AG04450 (cell line): ENCODE measurements at regions not wholly inside any gene's neighbourhood (a gene's known extent, or its start where the extent isn't known, plus 50 kb on each side); places are given as distances from the start of the nearest gene placed in this dataset.

ENCODE experiments used
- CTCF ChIA-PET: fragments of 300-600, 350-600 bp; formaldehyde crosslinking; extraction: SDS; loops from one replicate; lab custom pipeline; 2022; ENCODE audit warnings: antibody characterized with exemption, inconsistent platforms; lab: Charles Lee
- POLR2A ChIA-PET: fragments of 350-600 bp; formaldehyde crosslinking; extraction: SDS; loops from one replicate; lab custom pipeline; 2021; ENCODE audit warnings: antibody characterized with exemption, inconsistent platforms; lab: Yijun Ruan, JAX
- DNase-seq: peaks from one replicate; pipeline ENCODE4 v3.0.0-alpha.2; 2011; ENCODE audit warnings: low read depth, low spot score
- H3K27ac ChIP-seq: one replicate; pipeline ENCODE4 v1.5.1; 2012; ENCODE audit warnings: low read depth, low read length, control low read depth
- H3K27me3 ChIP-seq: one replicate; pipeline ENCODE4 v1.6.0; 2012; ENCODE audit warnings: low read length; ENCODE audit not compliant: control insufficient read depth, insufficient read depth
- H3K4me3 ChIP-seq: 2 replicates; pipeline ENCODE4 v1.5.1; 2011; ENCODE audit warnings: mild to moderate bottlenecking, low read depth, low read length, control low read depth
- H3K9me3 ChIP-seq: 2 replicates; pipeline ENCODE4 v1.5.1; 2012; ENCODE audit warnings: low read length; ENCODE audit not compliant: control insufficient read depth, insufficient read depth
- TF ChIP-seq, protein P1 (sequence below): IDR thresholded peaks from 2 replicates; pipeline ENCODE4 v1.5.1; 2011; ENCODE audit warnings: low read depth, low read length, control low read depth, inconsistent platforms

- Histone ChIP-seq H3K27ac (no peak overlapping the region), H3K4me3 (no peak overlapping the region), H3K9me3 (no peaks in the 10 kb centered on the region), H3K27me3 (no peaks in the 10 kb centered on the region)
- POLR2A ChIA-PET, result interaction anchor here (0.5 kb wide), 1 partner anchor 609 kb away, joined by 10 read pairs; no protein-coding TSS in a partner anchor
- TF ChIP-seq, protein P1, sequence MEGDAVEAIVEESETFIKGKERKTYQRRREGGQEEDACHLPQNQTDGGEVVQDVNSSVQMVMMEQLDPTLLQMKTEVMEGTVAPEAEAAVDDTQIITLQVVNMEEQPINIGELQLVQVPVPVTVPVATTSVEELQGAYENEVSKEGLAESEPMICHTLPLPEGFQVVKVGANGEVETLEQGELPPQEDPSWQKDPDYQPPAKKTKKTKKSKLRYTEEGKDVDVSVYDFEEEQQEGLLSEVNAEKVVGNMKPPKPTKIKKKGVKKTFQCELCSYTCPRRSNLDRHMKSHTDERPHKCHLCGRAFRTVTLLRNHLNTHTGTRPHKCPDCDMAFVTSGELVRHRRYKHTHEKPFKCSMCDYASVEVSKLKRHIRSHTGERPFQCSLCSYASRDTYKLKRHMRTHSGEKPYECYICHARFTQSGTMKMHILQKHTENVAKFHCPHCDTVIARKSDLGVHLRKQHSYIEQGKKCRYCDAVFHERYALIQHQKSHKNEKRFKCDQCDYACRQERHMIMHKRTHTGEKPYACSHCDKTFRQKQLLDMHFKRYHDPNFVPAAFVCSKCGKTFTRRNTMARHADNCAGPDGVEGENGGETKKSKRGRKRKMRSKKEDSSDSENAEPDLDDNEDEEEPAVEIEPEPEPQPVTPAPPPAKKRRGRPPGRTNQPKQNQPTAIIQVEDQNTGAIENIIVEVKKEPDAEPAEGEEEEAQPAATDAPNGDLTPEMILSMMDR, result no peak
- CTCF ChIA-PET, result interaction anchor here (0.9 kb wide), 1 partner anchor 108 kb away, joined by 3 read pairs; no protein-coding TSS in a partner anchor
- DNase-seq, result no peak
These were observed 447.5 kb downstream of the ADAMTS20 start for GRCh38 chr12:43104494-43104893.

- Histone ChIP-seq H3K4me3 (no peak overlapping the region), H3K27ac (no peak overlapping the region), H3K9me3 (no peaks in the 10 kb centered on the region), H3K27me3 (no peaks in the 10 kb centered on the region)
- TF ChIP-seq, protein P1, result no peak
- no peak for DNase-seq
- POLR2A ChIA-PET, result no interaction called here
- CTCF ChIA-PET, result no interaction called here
These were observed 448.1 kb downstream of the ADAMTS20 start for GRCh38 chr12:43103866-43104265.

- H3K27me3 ChIP-seq, result no peaks in the 10 kb centered on the region
- no peak overlapping the region for H3K4me3 ChIP-seq
- CTCF ChIA-PET, result interaction anchor here (0.6 to 0.7 kb wide), 2 partner anchors 25 to 258 kb away, joined by 4 to 7 read pairs; no protein-coding TSS in a partner anchor
- H3K27ac ChIP-seq, result no peak overlapping the region
- no peak for DNase-seq
- POLR2A ChIA-PET, result no interaction called here
- H3K9me3 ChIP-seq, result no peaks in the 10 kb centered on the region
- TF ChIP-seq, protein P1, result no peak
These were observed 449.3 kb downstream of the ADAMTS20 start for GRCh38 chr12:43102546-43103264.

GRCh38 chr12:43100231-43100630 is 451.8 kb downstream of the ADAMTS20 start:
- no peak for DNase-seq
- ChIA-PET CTCF (no interaction called here), POLR2A (no interaction called here)
- TF ChIP-seq, protein P1, result no peak
- Histone ChIP-seq H3K27me3 (no peaks in the 10 kb centered on the region), H3K27ac (no peak overlapping the region), H3K9me3 (no peaks in the 10 kb centered on the region), H3K4me3 (no peak overlapping the region)

- Histone ChIP-seq H3K27me3 (no peaks in the 10 kb centered on the region), H3K9me3 (no peaks in the 10 kb centered on the region), H3K4me3 (no peak overlapping the region), H3K27ac (no peak overlapping the region)
- no peak for DNase-seq
- ChIA-PET CTCF (no interaction called here), POLR2A (no interaction called here)
- TF ChIP-seq, protein P1, result no peak
These were observed 452.3 kb downstream of the ADAMTS20 start for GRCh38 chr12:43099691-43100163.
